PC-9 (cell line): ENCODE measurements at regions not wholly inside any gene's neighbourhood (a gene's known extent, or its start where the extent isn't known, plus 50 kb on each side); places are given as distances from the start of the nearest gene placed in this dataset.

Experiments
- BruUV-seq: library from RNA; stranded (reverse); fragments of 400-500 nt; replicated peaks from 2 replicates; lab custom pipeline; 2021; lab: Mats Ljungman, UMichigan
- CTCF ChIA-PET: fragments of 300-600 bp; sonication (Branson Sonifier 250); formaldehyde crosslinking; loops from one replicate; lab custom pipeline; 2022; ENCODE audit warnings: antibody characterized with exemption; lab: Charles Lee
- POLR2A ChIA-PET: fragments of 300-600 bp; sonication (Branson Sonifier 250); formaldehyde crosslinking; loops from one replicate; lab custom pipeline; 2022; ENCODE audit warnings: antibody characterized with exemption; ENCODE audit not compliant: unreplicated experiment; lab: Charles Lee
- DNase-seq, 2 experiments: peaks; one replicate each; pipeline versions ENCODE4 v3.0.0 to v3.0.0-alpha.2; 2015 to 2022; ENCODE audit warnings: mixed read lengths in 1 of 2
- H2AFZ ChIP-seq: fragments of 200-600 bp; sonication (generic); 2 replicates; pipeline ENCODE4 v1.8.1; 2017; ENCODE audit warnings: antibody characterized with exemption
- H3F3A ChIP-seq: fragments of 200-600 bp; sonication (generic); 2 replicates; pipeline ENCODE4 v1.8.1; 2017; ENCODE audit warnings: antibody characterized with exemption, mild to moderate bottlenecking, low read depth; ENCODE audit not compliant: insufficient read depth
- H3K27ac ChIP-seq: fragments of 200-600 bp; sonication (generic); 2 replicates; pipeline ENCODE4 v1.6.1; 2016; ENCODE audit warnings: mixed run types
- H3K27me3 ChIP-seq: fragments of 200-600 bp; sonication (generic); 2 replicates; pipeline ENCODE4 v1.6.1; 2016; ENCODE audit warnings: low read depth, mixed run types; ENCODE audit not compliant: insufficient read depth
- H3K36me3 ChIP-seq: fragments of 200-600 bp; sonication (generic); 2 replicates; pipeline ENCODE4 v1.6.1; 2016; ENCODE audit warnings: low read depth, mixed run types
- H3K4me1 ChIP-seq: fragments of 200-600 bp; sonication (generic); replicated peaks from 2 replicates; pipeline ENCODE4 v1.6.1; 2016; ENCODE audit warnings: mixed run types; ENCODE audit not compliant: insufficient read depth
- H3K4me2 ChIP-seq: fragments of 200-600 bp; sonication (generic); 2 replicates; pipeline ENCODE4 v1.6.1; 2017; ENCODE audit warnings: mixed run types
- H3K4me3 ChIP-seq: fragments of 200-600 bp; sonication (generic); 2 replicates; pipeline ENCODE4 v1.6.1; 2016; ENCODE audit warnings: mixed run types
- H3K79me2 ChIP-seq: fragments of 200-600 bp; sonication (generic); 2 replicates; pipeline ENCODE4 v1.6.1; 2017; ENCODE audit warnings: low read depth, mixed run types
- H3K9me2 ChIP-seq: fragments of 200-600 bp; sonication (generic); 2 replicates; pipeline ENCODE4 v1.8.1; 2017; ENCODE audit warnings: mild to moderate bottlenecking; ENCODE audit not compliant: insufficient read depth
- H3K9me3 ChIP-seq: fragments of 200-600 bp; sonication (generic); 2 replicates; pipeline ENCODE4 v1.8.1; 2016; ENCODE audit warnings: low read depth; ENCODE audit not compliant: insufficient read depth
- H4K20me1 ChIP-seq: fragments of 200-600 bp; sonication (generic); 2 replicates; pipeline ENCODE4 v1.8.1; 2017; ENCODE audit not compliant: insufficient read depth
- CTCF ChIP-seq: fragments of 200-600 bp; sonication (generic); conservative IDR thresholded peaks from 2 replicates; pipeline ENCODE4 v1.6.1; 2017; ENCODE audit warnings: mixed run types, antibody characterized with exemption, mild to moderate bottlenecking, moderate library complexity
- EZH2 ChIP-seq: fragments of 200-600 bp; sonication (generic); IDR thresholded peaks from 2 replicates; pipeline ENCODE4 v1.8.0; 2017; ENCODE audit warnings: antibody characterized with exemption, low read depth
- intact Hi-C: fragments of 100-400 bp; cut with micrococcal nuclease; formaldehyde crosslinking; loops from one replicate; pipeline ENCODE4 v1.10.0; 2022; ENCODE audit not compliant: unreplicated experiment

- no peak overlapping the region for H3K4me3 ChIP-seq
- H3K27me3 ChIP-seq, result no peaks in the 10 kb centered on the region
- no peaks in the 10 kb centered on the region for H3K36me3 ChIP-seq
- H3F3A ChIP-seq, result no peaks in the 10 kb centered on the region
- no peaks in the 10 kb centered on the region for H3K79me2 ChIP-seq
- no peak overlapping the region for H3K27ac ChIP-seq
- no peak overlapping the region for H3K4me2 ChIP-seq
- CTCF ChIA-PET, result no interaction called here
- POLR2A ChIA-PET, result no interaction called here
- no peak for DNase-seq
- no TSS peak for BruUV-seq
- no peaks in the 10 kb centered on the region for H3K9me3 ChIP-seq
- no peaks in the 10 kb centered on the region for H4K20me1 ChIP-seq
- no peak for TF ChIP-seq EZH2
- H3K9me2 ChIP-seq, result no peaks in the 10 kb centered on the region; the same call in 1 of the 2 replicates
- no peaks in the 10 kb centered on the region for H3K4me1 ChIP-seq
- intact Hi-C loops, result no loop called here
- H2AFZ ChIP-seq, result no peak overlapping the region
Observed at GRCh38 chr18:53911200-53911599, 313.3 kb downstream of the MBD2 start.

DNA sequence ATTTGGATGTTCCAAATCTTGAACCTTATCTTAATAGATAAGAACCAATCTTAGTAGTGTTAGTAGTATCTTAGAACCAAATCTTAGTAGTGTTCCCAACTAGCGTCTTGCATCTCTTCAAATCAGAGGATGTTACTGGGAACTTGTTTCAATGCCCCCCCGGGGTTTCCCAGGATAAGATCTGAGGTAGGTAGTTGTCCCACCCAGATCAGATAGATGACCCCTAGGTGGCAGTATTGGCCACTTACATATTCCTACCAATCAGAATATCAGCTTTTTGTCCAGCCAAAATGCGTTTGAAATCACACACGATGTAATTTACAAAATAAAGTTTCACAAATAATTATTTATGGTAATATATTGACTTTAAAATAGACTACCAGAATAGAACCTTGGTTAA, 314.8 kb downstream of the MBD2 start:
- POLR2A ChIA-PET, result no interaction called here
- H3K36me3 ChIP-seq, result no peaks in the 10 kb centered on the region
- H3K79me2 ChIP-seq, result no peaks in the 10 kb centered on the region
- H3K27ac ChIP-seq, result no peak overlapping the region
- BruUV-seq, result no TSS peak
- H3K27me3 ChIP-seq, result no peaks in the 10 kb centered on the region
- CTCF ChIA-PET, result no interaction called here
- H2AFZ ChIP-seq, result no peak overlapping the region
- no peaks in the 10 kb centered on the region for H3F3A ChIP-seq
- H4K20me1 ChIP-seq, result no peaks in the 10 kb centered on the region
- no peak for TF ChIP-seq CTCF
- TF ChIP-seq EZH2, result no peak
- H3K4me1 ChIP-seq, result no peaks in the 10 kb centered on the region
- H3K4me2 ChIP-seq, result no peak overlapping the region
- intact Hi-C loops, result no loop called here
- no peak overlapping the region for H3K4me3 ChIP-seq
- no peaks in the 10 kb centered on the region; the same call in 1 of the 2 replicates for H3K9me2 ChIP-seq
- DNase-seq, result no peak
- no peaks in the 10 kb centered on the region for H3K9me3 ChIP-seq

DNA sequence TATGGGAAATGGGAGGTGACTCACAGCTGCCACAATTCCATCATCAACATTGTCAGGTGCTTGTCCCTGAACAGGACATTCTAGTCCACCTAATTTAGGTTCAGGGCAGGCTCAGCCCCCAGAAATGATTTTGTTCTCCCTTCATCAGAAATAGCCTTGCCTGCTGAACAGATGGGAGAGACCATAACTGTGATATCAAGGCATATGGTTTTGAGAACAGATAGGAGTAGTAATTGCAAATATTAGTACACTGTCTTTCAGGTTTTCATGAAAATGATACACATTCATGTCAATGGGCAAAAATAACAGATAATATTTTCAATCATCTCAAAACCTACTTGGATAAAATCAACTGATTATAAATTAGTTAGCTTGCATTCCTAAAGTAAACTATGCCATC, 316.5 kb downstream of the MBD2 start:
- no TSS peak for BruUV-seq

More for the DNA sequence above, 316.5 kb downstream of the MBD2 start:
- H3K9me2 ChIP-seq, result no peaks in the 10 kb centered on the region
- TF ChIP-seq CTCF (no peak), EZH2 (no peak)
- no peak for DNase-seq
- intact Hi-C loops, result no loop called here
- H3K36me3 ChIP-seq, result no peaks in the 10 kb centered on the region
- no peak overlapping the region for H3K4me3 ChIP-seq
- H2AFZ ChIP-seq, result no peak overlapping the region
- H3K4me2 ChIP-seq, result no peak overlapping the region
- no peaks in the 10 kb centered on the region for H3K27me3 ChIP-seq
- H3F3A ChIP-seq, result no peaks in the 10 kb centered on the region
- H3K27ac ChIP-seq, result no peak overlapping the region
- H4K20me1 ChIP-seq, result no peaks in the 10 kb centered on the region
- no peaks in the 10 kb centered on the region for H3K79me2 ChIP-seq
- ChIA-PET POLR2A (interaction anchor here (0.7 kb wide), 1 partner anchor 1097 kb away, joined by 8 read pairs; no protein-coding TSS in a partner anchor), CTCF (no interaction called here)
- no peaks in the 10 kb centered on the region for H3K4me1 ChIP-seq
- H3K9me3 ChIP-seq, result no peaks in the 10 kb centered on the region
